ENCODE measurements at regions not wholly inside any gene's neighbourhood (a gene's known extent, or its start where the extent isn't known, plus 50 kb on each side); places are given as distances from the start of the nearest gene placed in this dataset.

DNA sequence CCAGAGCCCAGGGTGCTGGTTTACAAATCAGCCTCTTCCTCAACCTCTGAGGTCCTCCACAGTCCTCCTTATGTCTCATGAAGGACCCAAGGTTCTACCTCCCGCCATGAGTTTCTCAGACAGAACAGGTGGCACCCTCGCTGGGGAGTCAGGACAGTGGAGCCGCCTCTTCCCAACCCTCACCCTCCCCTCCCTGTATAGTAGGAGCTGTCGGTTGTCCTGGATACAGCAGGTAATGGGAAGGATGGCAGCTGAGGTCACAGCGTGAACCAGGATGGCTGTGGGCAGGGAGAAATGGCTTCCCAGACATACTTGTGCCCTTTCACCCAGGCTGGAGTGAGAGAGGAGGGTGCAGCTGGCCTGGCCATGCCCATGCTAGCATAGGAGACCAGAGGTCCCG lies 134.6 kb downstream of the CHST1 start:
- ATAC-seq (no peak), DNase-seq (no peak)
- TF ChIP-seq, protein P1, sequence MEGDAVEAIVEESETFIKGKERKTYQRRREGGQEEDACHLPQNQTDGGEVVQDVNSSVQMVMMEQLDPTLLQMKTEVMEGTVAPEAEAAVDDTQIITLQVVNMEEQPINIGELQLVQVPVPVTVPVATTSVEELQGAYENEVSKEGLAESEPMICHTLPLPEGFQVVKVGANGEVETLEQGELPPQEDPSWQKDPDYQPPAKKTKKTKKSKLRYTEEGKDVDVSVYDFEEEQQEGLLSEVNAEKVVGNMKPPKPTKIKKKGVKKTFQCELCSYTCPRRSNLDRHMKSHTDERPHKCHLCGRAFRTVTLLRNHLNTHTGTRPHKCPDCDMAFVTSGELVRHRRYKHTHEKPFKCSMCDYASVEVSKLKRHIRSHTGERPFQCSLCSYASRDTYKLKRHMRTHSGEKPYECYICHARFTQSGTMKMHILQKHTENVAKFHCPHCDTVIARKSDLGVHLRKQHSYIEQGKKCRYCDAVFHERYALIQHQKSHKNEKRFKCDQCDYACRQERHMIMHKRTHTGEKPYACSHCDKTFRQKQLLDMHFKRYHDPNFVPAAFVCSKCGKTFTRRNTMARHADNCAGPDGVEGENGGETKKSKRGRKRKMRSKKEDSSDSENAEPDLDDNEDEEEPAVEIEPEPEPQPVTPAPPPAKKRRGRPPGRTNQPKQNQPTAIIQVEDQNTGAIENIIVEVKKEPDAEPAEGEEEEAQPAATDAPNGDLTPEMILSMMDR (IDR thresholded peaks at IDR 0.05), result no peak
- no peak overlapping the region for H3K27ac ChIP-seq
- peaks cover 0 to 22% (median 4%) of the 10 kb centered on the region in 7 donors for H3K27me3 ChIP-seq
- WGBS, 2 donors, result 84 to 87% methylated on average over 6 of the region's 6 CpGs
- H3K4me3 ChIP-seq, result no peak overlapping the region
- H3K9me3 ChIP-seq, result no peaks in the 10 kb centered on the region
- no peaks in the 10 kb centered on the region for H3K4me1 ChIP-seq
- H3K36me3 ChIP-seq, result no peaks in the 10 kb centered on the region
- intact Hi-C loops (cut with DNase I), result loop anchor here in 5 of 10 donors (10.0 kb wide), 3 partner anchors 124 to 1594 kb away; no protein-coding TSS in a partner anchor

DNA sequence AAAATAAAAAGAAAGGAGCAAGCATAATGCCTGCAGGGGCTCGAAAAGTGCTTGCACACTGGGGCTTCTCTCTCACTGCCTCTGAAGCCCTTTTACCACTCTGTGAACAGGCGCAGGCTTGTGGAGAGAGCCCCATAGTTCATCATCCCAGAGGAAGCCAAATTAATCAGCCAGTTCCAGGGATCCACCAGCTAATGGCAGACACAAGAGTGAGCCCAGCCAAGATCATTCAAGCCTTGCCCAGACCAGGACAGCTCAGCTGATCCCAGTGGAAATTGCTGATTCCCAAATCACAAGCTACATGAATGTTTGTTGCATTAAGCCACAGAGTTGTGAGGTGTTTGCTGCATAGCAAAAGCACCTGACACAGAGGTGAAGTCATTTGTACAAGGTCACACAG lies 135.3 kb downstream of the CHST1 start:
- Histone ChIP-seq H3K27me3 (peaks cover 0 to 21% (median 4%) of the 10 kb centered on the region in 7 donors), H3K4me1 (no peaks in the 10 kb centered on the region), H3K27ac (no peak overlapping the region), H3K36me3 (no peaks in the 10 kb centered on the region), H3K4me3 (no peak overlapping the region), H3K9me3 (no peaks in the 10 kb centered on the region)
- 92 to 93% methylated on average over 2 of the region's 2 CpGs for WGBS, 2 donors
- DNase-seq, result no peak
- TF ChIP-seq, protein P1 (IDR thresholded peaks at IDR 0.05), result no peak
- no peak for ATAC-seq
- intact Hi-C loops (cut with DNase I), result loop anchor here in 5 of 10 donors (10.0 kb wide), 3 partner anchors 125 to 1595 kb away; no protein-coding TSS in a partner anchor

DNA sequence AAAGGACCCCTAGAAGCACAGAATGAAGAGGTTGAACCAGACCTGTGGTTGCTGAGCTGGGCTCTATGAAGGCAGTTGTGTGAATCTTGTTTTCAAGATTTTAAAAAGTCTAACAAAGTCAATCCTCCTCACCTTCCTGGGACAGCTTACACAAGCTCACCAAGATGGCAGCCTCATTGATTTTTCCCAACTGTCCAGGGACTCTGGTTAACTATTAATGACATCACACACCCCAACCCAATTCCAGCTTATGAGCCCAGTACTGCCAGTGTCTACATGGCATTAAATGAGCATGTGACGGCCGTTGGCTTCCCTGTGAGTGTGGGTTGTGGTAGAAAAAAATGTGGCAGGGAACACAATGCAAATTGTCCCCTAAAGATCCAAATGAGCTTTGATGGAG lies 137.0 kb downstream of the CHST1 start:
- H3K36me3 ChIP-seq, result no peaks in the 10 kb centered on the region
- DNase-seq (no peak), ATAC-seq (no peak)
- no peak overlapping the region for H3K27ac ChIP-seq
- intact Hi-C loops (cut with DNase I), result no loop called here
- no peaks in the 10 kb centered on the region for H3K4me1 ChIP-seq
- H3K9me3 ChIP-seq, result peaks cover 0 to 1% (median 0%) of the 10 kb centered on the region in 11 donors
- peaks cover 0 to 12% (median 0%) of the 10 kb centered on the region in 7 donors for H3K27me3 ChIP-seq
- whole genome bisulfite sequencing, 2 donors, result 88 to 94% methylated on average over 2 of the region's 2 CpGs
- no peak overlapping the region for H3K4me3 ChIP-seq
- TF ChIP-seq, protein P1 (IDR thresholded peaks at IDR 0.05), result no peak

DNA sequence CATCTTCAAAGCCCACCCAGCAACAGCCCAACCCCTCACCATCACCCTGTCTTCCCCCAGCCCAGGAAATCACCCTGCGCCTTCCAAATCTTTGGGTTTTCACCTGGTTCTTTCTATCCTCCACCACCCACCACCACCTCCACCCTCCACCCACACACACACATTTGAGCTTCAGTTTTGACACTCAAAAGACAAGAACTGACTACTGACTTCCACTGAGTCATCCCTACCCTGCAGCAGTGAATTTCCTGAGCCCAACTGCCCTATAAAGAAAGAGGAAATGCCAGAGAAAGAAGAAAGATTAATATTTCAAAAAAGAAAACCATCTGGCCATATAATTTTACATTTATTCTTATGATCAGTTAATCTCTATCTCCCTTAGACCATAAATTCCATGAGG lies 137.5 kb downstream of the CHST1 start:
- TF ChIP-seq, protein P1 (IDR thresholded peaks at IDR 0.05), result no peak
- DNase-seq, result no peak
- Histone ChIP-seq H3K27me3 (peaks cover 0 to 12% (median 0%) of the 10 kb centered on the region in 7 donors), H3K4me3 (no peak overlapping the region), H3K36me3 (no peaks in the 10 kb centered on the region), H3K4me1 (no peaks in the 10 kb centered on the region), H3K9me3 (peaks cover 0 to 7% (median 0%) of the 10 kb centered on the region in 11 donors), H3K27ac (no peak overlapping the region)
- intact Hi-C loops (cut with DNase I), result no loop called here
- 91 to 92% methylated on average over 1 of the region's 1 CpG for WGBS, 2 donors
- no peak for ATAC-seq
